ENCODE measurements at regions not wholly inside any gene's neighbourhood (a gene's known extent, or its start where the extent isn't known, plus 50 kb on each side); places are given as distances from the start of the nearest gene placed in this dataset.
"Not testable (repeated sequence)": the region's sequence is repeated elsewhere in the genome, so short reads cannot be mapped to it uniquely, and the experiment has no call there.

GRCh38 chr12:13905794-13906193 lies 75.6 kb downstream of the GRIN2B start:
- H3K4me1 ChIP-seq (replicated peaks), result no peaks in the 10 kb centered on the region
- no peaks in the 10 kb centered on the region for H3K36me3 ChIP-seq
- H3K9me3 ChIP-seq, result no peaks in the 10 kb centered on the region
- DNase-seq (ENCODE audit: low spot score), result no peak
- 77% methylated on average over 4 of the region's 4 CpGs for WGBS
- intact Hi-C loops (cut with DNase I), result no loop called here
- no peak overlapping the region for H3K27ac ChIP-seq
- no peaks in the 10 kb centered on the region for H3K27me3 ChIP-seq (replicated peaks; ENCODE audit: insufficient read depth)
- TF ChIP-seq POLR2AphosphoS5 (IDR thresholded peaks at IDR 0.05), result no peak
- TF ChIP-seq POLR2A (IDR thresholded peaks at IDR 0.05), result no peak
- no peak for TF ChIP-seq CTCF (IDR thresholded peaks at IDR 0.05)
- H3K4me3 ChIP-seq, result no peak overlapping the region

DNA sequence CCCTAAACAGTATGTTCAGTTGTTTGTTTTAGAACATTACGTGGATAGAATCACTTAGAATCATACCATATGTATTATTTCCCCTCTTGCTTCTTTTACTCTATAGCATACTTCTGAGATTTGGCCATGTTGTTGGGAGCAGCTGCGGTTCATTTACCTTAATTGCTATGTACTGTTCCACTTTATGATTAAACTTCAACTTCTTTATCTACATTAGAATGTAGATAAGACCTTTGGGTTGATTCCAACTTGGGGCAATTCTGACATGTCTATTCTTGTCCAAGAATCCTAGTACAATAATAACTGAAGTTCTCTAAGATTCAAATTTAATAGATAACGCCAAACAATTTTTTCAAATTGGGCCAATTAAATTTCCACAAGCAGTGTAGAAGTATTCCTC lies 80.7 kb downstream of the GRIN2B start:
- Histone ChIP-seq H3K4me3 (no peak overlapping the region), H3K4me1 (replicated peaks) (no peaks in the 10 kb centered on the region), H3K36me3 (no peaks in the 10 kb centered on the region), H3K27ac (no peak overlapping the region), H3K27me3 (replicated peaks; ENCODE audit: insufficient read depth) (no peaks in the 10 kb centered on the region), H3K9me3 (no peaks in the 10 kb centered on the region)
- TF ChIP-seq POLR2AphosphoS5 (IDR thresholded peaks at IDR 0.05), result no peak
- no peak for TF ChIP-seq POLR2A (IDR thresholded peaks at IDR 0.05)
- no peak for TF ChIP-seq CTCF (IDR thresholded peaks at IDR 0.05)
- intact Hi-C loops (cut with DNase I), result no loop called here
- no peak for DNase-seq (ENCODE audit: low spot score)
- 41% methylated on average over 3 of the region's 3 CpGs for WGBS

DNA sequence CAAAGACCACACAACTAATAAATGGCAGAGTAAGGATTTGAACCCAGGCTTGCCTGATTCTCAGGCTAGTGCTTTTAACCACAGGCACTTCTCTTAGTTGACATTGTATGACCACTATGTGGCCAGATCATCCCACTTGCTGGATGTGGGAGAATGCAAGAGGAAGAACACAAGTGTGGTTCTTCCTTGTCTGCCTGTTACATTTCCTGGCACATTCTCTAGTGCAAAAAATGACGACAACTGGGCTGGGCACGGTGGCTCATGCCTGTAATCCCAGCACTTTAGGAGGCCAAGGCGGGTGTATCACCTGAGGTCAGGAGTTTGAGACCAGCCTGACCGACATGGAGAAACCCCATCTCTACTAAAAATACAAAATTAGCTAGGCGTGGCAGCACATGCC lies 83.0 kb downstream of the GRIN2B start:
- H3K27me3 ChIP-seq (replicated peaks; ENCODE audit: insufficient read depth); H3K27ac ChIP-seq; H3K9me3 ChIP-seq; H3K4me3 ChIP-seq; DNase-seq (ENCODE audit: low spot score); H3K4me1 ChIP-seq (replicated peaks); H3K36me3 ChIP-seq; intact Hi-C loops (cut with DNase I): not testable (repeated sequence)
- 83% methylated on average over 5 of the region's 5 CpGs for WGBS

GRCh38 chr12:13897811-13898210 lies 83.6 kb downstream of the GRIN2B start:
- H3K4me3 ChIP-seq, result no peak overlapping the region
- no peak for TF ChIP-seq POLR2A (IDR thresholded peaks at IDR 0.05)
- TF ChIP-seq CTCF (IDR thresholded peaks at IDR 0.05), result no peak
- no peak for TF ChIP-seq POLR2AphosphoS5 (IDR thresholded peaks at IDR 0.05)
- no peaks in the 10 kb centered on the region for H3K9me3 ChIP-seq
- no peak for DNase-seq (ENCODE audit: low spot score)
- no peaks in the 10 kb centered on the region for H3K36me3 ChIP-seq
- no peaks in the 10 kb centered on the region for H3K4me1 ChIP-seq (replicated peaks)
- H3K27ac ChIP-seq, result no peak overlapping the region
- H3K27me3 ChIP-seq (replicated peaks; ENCODE audit: insufficient read depth), result no peaks in the 10 kb centered on the region
- intact Hi-C loops (cut with DNase I), result no loop called here

DNA sequence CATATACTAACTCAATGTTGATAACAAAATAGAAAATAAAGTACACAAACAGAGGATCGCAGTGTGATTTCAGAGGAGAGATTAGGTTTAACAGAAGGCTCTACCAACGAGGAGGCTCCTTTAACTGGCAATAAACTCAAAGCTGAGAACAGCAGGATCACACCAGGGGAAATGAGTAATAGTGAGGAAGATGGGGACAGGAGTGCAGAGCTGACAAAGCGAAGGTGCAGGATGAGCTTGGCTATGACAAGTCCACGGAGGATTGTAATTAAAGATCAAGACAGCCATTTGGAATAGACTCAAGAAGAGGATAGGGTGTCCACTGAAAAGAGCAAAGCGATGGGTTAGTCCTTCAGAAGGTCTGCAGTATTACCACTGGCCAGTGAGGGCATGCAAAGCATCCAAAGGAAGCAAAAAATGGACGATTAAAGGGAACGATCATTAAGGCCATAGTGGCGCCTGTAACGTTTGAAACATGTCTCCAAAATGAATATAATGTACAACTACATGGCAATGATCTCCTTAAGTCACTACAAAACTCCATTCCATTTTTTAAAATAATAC lies 85.3 kb downstream of the GRIN2B start:
- intact Hi-C loops (cut with DNase I), result no loop called here
- no peaks in the 10 kb centered on the region for H3K36me3 ChIP-seq
- H3K27me3 ChIP-seq (replicated peaks; ENCODE audit: insufficient read depth), result no peaks in the 10 kb centered on the region
- H3K4me3 ChIP-seq, result no peak overlapping the region
- no peak for DNase-seq (ENCODE audit: low spot score)
- no peak overlapping the region for H3K27ac ChIP-seq
- 71% methylated on average over 9 of the region's 9 CpGs for WGBS
- no peaks in the 10 kb centered on the region for H3K9me3 ChIP-seq
- TF ChIP-seq POLR2A (IDR thresholded peaks at IDR 0.05) (no peak), POLR2AphosphoS5 (IDR thresholded peaks at IDR 0.05) (no peak), CTCF (IDR thresholded peaks at IDR 0.05) (no peak)
- no peaks in the 10 kb centered on the region for H3K4me1 ChIP-seq (replicated peaks)
